Endothelial cell (in vitro differentiated cells): ENCODE measurements at regions not wholly inside any gene's neighbourhood (a gene's known extent, or its start where the extent isn't known, plus 50 kb on each side); places are given as distances from the start of the nearest gene placed in this dataset.
A peak's percentile ranks its signal among the peaks of the same experiment; 100 is the strongest.

ENCODE experiments used
- DNase-seq: peaks from one replicate; pipeline ENCODE4 v3.0.0; 2021; ENCODE audit warnings: low spot score
- H3K27ac Mint-ChIP-seq: one replicate; pipeline ENCODE4 v1.8.0; 2021; ENCODE audit warnings: mixed read lengths, inconsistent platforms; ENCODE audit not compliant: unreplicated experiment
- H3K27me3 Mint-ChIP-seq: one replicate; pipeline ENCODE4 v1.8.0; 2021; ENCODE audit warnings: mild to moderate bottlenecking, moderate library complexity, mixed read lengths, inconsistent platforms; ENCODE audit not compliant: unreplicated experiment
- H3K36me3 Mint-ChIP-seq: one replicate; pipeline ENCODE4 v1.8.0; 2021; ENCODE audit warnings: mild to moderate bottlenecking, low read depth, mixed read lengths, inconsistent platforms; ENCODE audit not compliant: unreplicated experiment
- H3K4me1 Mint-ChIP-seq: one replicate; pipeline ENCODE4 v1.8.0; 2021; ENCODE audit warnings: mild to moderate bottlenecking, mixed read lengths, inconsistent platforms; ENCODE audit not compliant: unreplicated experiment
- H3K4me3 Mint-ChIP-seq: one replicate; pipeline ENCODE4 v1.8.0; 2021; ENCODE audit warnings: mild to moderate bottlenecking, mixed read lengths, inconsistent platforms; ENCODE audit not compliant: unreplicated experiment
- H3K9me3 Mint-ChIP-seq: one replicate; pipeline ENCODE4 v1.8.0; 2021; ENCODE audit warnings: mixed read lengths, inconsistent platforms; ENCODE audit not compliant: unreplicated experiment
- TF ChIP-seq, protein P1 (sequence below): fragments of 200-600 bp; sonication (generic); IDR thresholded peaks from one replicate; pipeline ENCODE4 v1.5.0; 2021; ENCODE audit warnings: antibody characterized with exemption; ENCODE audit not compliant: unreplicated experiment

DNA sequence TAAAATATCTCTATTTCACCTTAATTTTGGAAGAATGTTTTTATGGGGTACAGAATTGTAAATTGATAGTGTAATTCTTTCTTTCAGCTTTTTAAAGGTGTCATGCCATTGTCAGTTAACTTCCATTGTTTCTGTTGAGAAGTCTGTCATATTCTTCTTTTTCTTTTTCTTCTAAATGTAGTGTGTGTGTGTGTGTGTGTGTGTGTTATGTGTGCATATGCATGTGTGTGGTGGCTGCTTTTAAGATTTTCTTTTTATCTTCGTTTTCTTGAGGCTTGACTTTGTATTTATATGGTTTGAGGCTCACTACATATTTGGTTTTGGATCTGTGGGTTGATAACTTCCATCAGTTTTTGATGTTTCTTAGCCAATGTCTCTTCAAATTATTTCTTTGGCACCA is 176.5 kb downstream of the OGFRL1 start:
- H3K9me3 Mint-ChIP-seq: peaks cover 6% of the 10 kb centered on the region
- no peak for DNase-seq

GRCh38 chr6:71466362-71466761 is 177.8 kb downstream of the OGFRL1 start:
- Mint-ChIP-seq H3K4me3 (peak overlapping the region; percentile 54), H3K27ac (peak overlapping the region; percentile 96), H3K27me3 (peaks cover 4% of the 10 kb centered on the region), H3K4me1 (peaks cover 12% of the 10 kb centered on the region), H3K36me3 (peaks cover 5% of the 10 kb centered on the region), H3K9me3 (peaks cover 6% of the 10 kb centered on the region)
- TF ChIP-seq, protein P1, sequence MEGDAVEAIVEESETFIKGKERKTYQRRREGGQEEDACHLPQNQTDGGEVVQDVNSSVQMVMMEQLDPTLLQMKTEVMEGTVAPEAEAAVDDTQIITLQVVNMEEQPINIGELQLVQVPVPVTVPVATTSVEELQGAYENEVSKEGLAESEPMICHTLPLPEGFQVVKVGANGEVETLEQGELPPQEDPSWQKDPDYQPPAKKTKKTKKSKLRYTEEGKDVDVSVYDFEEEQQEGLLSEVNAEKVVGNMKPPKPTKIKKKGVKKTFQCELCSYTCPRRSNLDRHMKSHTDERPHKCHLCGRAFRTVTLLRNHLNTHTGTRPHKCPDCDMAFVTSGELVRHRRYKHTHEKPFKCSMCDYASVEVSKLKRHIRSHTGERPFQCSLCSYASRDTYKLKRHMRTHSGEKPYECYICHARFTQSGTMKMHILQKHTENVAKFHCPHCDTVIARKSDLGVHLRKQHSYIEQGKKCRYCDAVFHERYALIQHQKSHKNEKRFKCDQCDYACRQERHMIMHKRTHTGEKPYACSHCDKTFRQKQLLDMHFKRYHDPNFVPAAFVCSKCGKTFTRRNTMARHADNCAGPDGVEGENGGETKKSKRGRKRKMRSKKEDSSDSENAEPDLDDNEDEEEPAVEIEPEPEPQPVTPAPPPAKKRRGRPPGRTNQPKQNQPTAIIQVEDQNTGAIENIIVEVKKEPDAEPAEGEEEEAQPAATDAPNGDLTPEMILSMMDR: no peak
- DNase-seq: peak; percentile 25

More for the DNA sequence above, 176.5 kb downstream of the OGFRL1 start:
- Mint-ChIP-seq H3K4me3 (peak overlapping the region; percentile 14), H3K27me3 (peaks cover 3% of the 10 kb centered on the region), H3K36me3 (peaks cover 5% of the 10 kb centered on the region), H3K27ac (peak overlapping the region; percentile 11), H3K4me1 (peaks cover 21% of the 10 kb centered on the region)
- TF ChIP-seq, protein P1: no peak

DNA sequence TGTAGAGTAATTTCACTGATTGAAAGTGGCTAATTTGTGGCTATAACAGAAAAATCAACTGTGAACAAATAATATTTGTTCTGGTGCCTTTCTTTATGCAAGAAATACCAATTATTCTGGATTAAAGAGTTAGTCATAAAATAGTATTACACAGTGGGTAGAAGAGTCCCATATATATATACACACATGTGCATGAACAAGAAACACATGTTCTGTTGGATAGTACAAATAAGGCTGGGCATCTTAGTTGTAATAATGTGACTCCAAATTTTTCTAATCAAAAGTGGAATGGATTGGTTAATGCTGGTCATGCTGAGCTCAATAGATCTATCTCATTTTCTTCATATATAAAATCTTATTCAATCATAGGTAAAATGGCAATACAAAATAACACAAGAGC is 179.4 kb downstream of the OGFRL1 start:
- Mint-ChIP-seq H3K4me1 (peaks cover 11% of the 10 kb centered on the region), H3K36me3 (peaks cover 5% of the 10 kb centered on the region), H3K27ac (no peak overlapping the region), H3K27me3 (peaks cover 4% of the 10 kb centered on the region), H3K4me3 (no peak overlapping the region), H3K9me3 (peaks cover 6% of the 10 kb centered on the region)
- no peak for DNase-seq
- TF ChIP-seq, protein P1: no peak

DNA sequence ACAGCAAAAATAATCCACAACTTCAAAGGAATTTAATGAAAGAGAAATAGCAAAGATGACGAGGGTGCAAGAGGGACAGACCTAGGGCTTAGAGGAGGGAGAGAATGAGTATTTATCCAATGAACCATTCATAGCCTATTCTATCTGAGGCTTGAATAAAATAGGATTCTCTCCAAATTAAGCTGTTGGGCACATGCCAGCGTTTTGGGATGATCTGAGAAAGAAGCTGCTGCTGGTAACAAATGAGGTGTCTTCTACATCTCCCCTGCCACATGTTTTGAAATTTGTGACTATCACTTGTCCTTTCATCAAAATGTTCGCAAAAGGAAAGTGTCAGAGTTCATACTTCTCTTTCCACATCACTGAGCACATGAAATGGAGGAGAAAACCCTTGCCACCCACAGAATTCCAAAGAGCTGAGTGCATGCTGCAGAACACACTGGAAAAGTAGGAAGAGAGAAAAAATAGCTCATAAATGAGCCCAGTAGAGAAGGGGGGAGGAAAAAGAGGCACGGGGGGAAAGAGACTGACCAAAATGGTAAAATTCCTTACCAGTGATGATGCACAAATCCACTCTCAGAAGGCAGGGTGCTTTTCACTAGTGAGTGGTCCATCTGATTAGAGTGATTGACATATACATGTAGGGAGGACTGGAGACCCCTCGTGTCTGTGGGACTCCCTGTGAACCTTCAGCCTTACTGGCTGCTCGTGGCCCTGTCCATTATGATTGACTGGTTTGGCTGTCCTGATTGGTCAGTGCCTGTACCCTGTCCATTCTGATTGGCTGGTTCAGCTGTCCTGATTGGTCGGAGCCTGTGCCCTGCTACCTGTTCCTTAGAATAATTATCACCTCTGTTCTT is 180.5 kb downstream of the OGFRL1 start:
- H3K27ac Mint-ChIP-seq: no peak overlapping the region
- peaks cover 6% of the 10 kb centered on the region for H3K9me3 Mint-ChIP-seq
- TF ChIP-seq, protein P1: no peak
- H3K4me3 Mint-ChIP-seq: no peak overlapping the region
- no peak for DNase-seq
- peaks cover 5% of the 10 kb centered on the region for H3K36me3 Mint-ChIP-seq
- H3K4me1 Mint-ChIP-seq: peaks cover 21% of the 10 kb centered on the region
- H3K27me3 Mint-ChIP-seq: peaks cover 6% of the 10 kb centered on the region

GRCh38 chr6:71471718-71472117 is 183.1 kb downstream of the OGFRL1 start:
- Mint-ChIP-seq H3K27me3 (peaks cover 6% of the 10 kb centered on the region), H3K4me1 (peaks cover 15% of the 10 kb centered on the region), H3K9me3 (no peaks in the 10 kb centered on the region), H3K4me3 (no peak overlapping the region), H3K36me3 (no peaks in the 10 kb centered on the region), H3K27ac (no peak overlapping the region)
- no peak for DNase-seq
- TF ChIP-seq, protein P1: no peak
